ENCODE measurements at regions not wholly inside any gene's neighbourhood (a gene's known extent, or its start where the extent isn't known, plus 50 kb on each side); places are given as distances from the start of the nearest gene placed in this dataset.

- DNase-seq (ENCODE audit: low read depth in 2 of 2), result no peak
Measured at GRCh38 chr9:129400971-129401622, 219.8 kb downstream of the C9orf50 start.

GRCh38 chr9:129400001-129400970 lies 220.6 kb downstream of the C9orf50 start:
- DNase-seq (ENCODE audit: low read depth in 2 of 2), result no peak

- no peak for DNase-seq (ENCODE audit: low read depth in 2 of 2)
Measured at GRCh38 chr9:129399634-129399990, 221.3 kb downstream of the C9orf50 start.

GRCh38 chr9:129398961-129399633 lies 221.0 kb upstream of the IER5L start:
- DNase-seq (ENCODE audit: low read depth in 2 of 2), result no peak

GRCh38 chr9:129398101-129398960 lies 220.3 kb upstream of the IER5L start:
- no peak for DNase-seq (ENCODE audit: low read depth in 2 of 2)

- no peak for DNase-seq (ENCODE audit: low read depth in 2 of 2)
Measured at GRCh38 chr9:129397335-129397734, 219.3 kb upstream of the IER5L start.

GRCh38 chr9:129396365-129396708 lies 218.3 kb upstream of the IER5L start:
- DNase-seq (ENCODE audit: low read depth in 2 of 2), result no peak

GRCh38 chr9:129395633-129396364 lies 217.7 kb upstream of the IER5L start:
- DNase-seq (ENCODE audit: low read depth in 2 of 2), result no peak

GRCh38 chr9:129394886-129395279 lies 216.8 kb upstream of the IER5L start:
- DNase-seq (ENCODE audit: low read depth in 2 of 2), result no peak

- no peak for DNase-seq (ENCODE audit: low read depth in 2 of 2)
Measured at GRCh38 chr9:129394061-129394885, 216.2 kb upstream of the IER5L start.

- DNase-seq (ENCODE audit: low read depth in 2 of 2), result no peak
Measured at GRCh38 chr9:129393064-129393463, 215.0 kb upstream of the IER5L start.

- DNase-seq (ENCODE audit: low read depth in 2 of 2), result no peak
Measured at GRCh38 chr9:129392093-129392541, 214.1 kb upstream of the IER5L start.

- no peak for DNase-seq (ENCODE audit: low read depth in 2 of 2)
Measured at GRCh38 chr9:129391221-129391661, 213.2 kb upstream of the IER5L start.

GRCh38 chr9:129390541-129390940 lies 212.5 kb upstream of the IER5L start:
- no peak for DNase-seq (ENCODE audit: low read depth in 2 of 2)

GRCh38 chr9:129387822-129388221 lies 209.8 kb upstream of the IER5L start:
- DNase-seq (ENCODE audit: low read depth in 2 of 2), result no peak

- DNase-seq (ENCODE audit: low read depth in 2 of 2), result no peak
Measured at GRCh38 chr9:129386812-129387177, 208.7 kb upstream of the IER5L start.

GRCh38 chr9:129385211-129385934 lies 207.3 kb upstream of the IER5L start:
- no peak for DNase-seq (ENCODE audit: low read depth in 2 of 2)

GRCh38 chr9:129384491-129385210 lies 206.6 kb upstream of the IER5L start:
- no peak for DNase-seq (ENCODE audit: low read depth in 2 of 2)
